GM18861 (cell line): ENCODE measurements at regions not wholly inside any gene's neighbourhood (a gene's known extent, or its start where the extent isn't known, plus 50 kb on each side); places are given as distances from the start of the nearest gene placed in this dataset.
"Not testable (repeated sequence)": the region's sequence is repeated elsewhere in the genome, so short reads cannot be mapped to it uniquely, and the experiment has no call there.

ENCODE experiments used
- ATAC-seq: cut with Tn5 transposase; IDR thresholded peaks from one replicate; pipeline ENCODE4 v1.9.1; 2021; ENCODE audit not compliant: unreplicated experiment

DNA sequence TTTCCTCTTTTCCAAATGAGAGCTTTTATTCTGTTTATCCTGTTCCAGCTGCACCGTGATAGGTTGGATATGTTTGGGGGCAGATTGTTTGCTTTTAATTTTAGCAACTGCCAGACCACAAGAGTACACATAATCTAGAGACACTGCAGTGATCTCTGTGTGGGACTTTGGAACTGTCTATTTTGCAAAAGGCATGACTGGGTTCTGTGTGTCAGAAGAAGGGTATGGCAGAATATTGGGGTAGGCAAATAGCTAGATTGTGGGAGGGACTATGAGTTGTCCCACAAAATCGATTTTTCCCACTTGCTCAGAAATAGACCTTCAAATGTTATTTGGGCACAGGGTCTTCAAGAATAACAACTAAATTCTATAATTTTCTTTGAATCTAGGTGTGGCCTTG, 275.9 kb upstream of the KITLG start:
- ATAC-seq, result no peak

DNA sequence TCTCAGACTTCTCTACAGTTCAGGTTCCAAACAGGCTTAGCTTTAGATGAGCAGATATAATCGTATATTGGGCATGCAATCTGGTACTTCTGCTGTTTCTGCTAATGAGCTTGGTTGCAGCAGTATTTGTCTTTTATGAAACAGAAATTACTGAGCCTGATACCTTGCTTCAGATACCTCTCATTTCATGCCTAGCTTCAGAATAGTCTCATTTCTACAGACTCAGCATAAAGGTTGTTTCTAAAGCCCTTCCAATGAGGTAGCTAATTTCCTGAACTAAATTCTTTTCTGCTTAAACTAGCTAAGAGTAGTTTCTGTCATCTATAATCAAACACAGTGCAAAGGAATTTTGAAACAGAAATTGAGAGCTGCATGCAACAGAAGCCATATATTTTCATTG, 275.0 kb upstream of the KITLG start:
- no peak for ATAC-seq

DNA sequence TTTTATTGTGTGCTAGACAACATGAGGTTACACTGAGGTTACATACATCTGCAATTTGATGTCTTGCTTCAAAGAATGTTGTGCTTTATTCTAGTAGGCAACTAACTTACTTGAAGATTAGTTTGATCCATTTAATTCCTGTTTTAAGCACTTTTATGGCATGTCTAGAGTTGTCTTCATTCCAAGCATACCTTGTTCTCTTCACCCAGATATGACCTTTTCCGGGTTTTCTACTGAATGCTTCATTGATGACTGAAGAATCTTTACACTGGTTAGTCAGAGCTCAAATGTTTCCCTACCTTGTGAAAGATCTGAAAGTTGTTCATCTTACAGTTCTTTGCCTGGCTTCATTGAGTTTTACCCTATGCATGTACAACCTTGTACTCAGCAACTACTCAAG, 274.0 kb upstream of the KITLG start:
- no peak for ATAC-seq

DNA sequence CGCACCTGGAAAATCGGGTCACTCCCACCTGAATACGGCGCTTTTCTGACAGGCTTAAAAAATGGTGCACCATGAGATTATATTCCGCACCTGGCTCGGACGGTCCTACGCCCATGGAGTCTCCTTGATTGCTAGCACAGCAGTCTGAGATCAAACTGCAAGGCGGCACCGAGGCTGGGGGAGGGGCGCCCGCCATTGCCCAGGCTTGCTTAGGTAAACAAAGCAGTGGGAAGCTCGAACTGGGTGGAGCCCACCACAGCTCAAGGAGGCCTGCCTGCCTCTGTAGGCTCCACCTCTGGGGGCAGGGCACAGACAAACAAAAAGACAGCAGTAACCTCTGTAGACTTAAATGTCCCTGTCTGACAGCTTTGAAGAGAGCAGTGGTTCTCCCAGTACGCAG, 267.0 kb upstream of the KITLG start:
- ATAC-seq, result not testable (repeated sequence)

DNA sequence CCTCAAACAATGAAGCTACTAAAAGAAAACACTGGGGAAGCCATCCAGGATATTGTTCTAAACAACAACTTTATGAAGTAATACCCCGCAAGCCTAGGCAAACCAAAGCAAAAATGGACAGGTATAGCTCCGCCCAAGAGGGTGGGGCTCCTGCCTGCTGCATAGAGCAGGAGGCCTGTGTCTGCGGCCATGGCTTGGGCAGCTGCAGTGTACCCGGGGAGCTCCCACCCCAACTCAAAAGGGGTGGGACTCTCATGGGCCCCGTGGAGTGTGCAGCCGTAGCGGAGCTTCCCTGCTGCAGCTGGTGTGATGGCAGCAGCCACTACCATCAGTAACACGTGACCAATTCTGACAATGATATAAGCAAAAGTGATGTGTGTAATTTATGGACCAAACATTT, 264.2 kb upstream of the KITLG start:
- ATAC-seq, result no peak

DNA sequence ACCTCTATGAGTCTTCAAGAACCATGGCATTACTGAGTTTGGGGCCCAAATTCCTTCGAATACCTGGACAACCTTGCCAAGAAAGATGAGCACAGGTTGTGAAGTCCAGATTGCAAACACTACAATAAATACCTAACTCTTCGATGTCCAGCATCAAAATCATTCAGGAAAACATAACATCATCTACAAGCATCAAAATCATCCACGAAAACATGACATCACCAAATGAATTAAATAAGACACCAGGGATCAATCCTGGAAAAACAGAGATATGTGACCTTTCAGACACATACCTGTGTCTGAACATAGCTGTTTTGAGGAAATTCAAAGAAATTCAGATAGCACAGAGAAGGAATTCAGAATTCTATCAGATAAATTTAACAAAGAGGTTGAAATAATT, 262.0 kb upstream of the KITLG start:
- no peak for ATAC-seq

DNA sequence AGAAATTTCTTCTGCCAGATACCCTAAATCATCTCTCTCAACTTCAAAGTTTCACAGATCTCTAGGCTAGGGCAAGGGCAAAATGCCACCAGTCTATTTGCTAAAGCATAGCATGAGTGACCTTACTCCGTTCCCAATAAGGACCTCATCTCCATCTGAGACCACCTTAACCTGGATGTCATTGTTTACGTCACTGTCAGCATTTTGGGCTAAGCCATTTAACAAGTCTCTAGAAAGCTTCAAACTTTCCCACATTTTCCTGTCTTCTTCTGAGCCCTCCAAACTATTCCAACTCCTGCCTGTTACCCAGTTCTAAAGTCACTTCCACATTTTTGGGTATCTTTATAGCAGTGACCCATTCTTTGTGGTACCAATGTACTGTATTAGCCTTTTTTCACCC, 259.2 kb upstream of the KITLG start:
- ATAC-seq, result no peak

DNA sequence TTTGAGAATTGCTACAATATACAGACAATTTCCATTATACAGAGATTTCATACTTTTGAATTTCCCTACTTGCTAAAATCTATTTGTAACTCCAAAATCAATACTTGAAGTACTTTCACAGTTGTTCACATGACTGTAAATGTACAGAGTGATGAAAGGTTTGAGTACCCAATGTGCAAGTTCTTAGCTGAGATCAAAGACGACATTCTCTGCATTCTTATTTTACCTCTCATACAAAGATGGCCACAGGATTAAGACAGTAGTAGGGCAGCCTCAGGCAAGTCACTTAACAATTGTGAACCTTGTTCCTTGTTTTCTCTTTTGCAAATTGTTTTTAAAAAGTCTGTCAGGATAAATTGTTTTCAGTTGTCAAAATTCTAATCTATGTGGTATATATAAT, 255.9 kb upstream of the KITLG start:
- no peak for ATAC-seq

DNA sequence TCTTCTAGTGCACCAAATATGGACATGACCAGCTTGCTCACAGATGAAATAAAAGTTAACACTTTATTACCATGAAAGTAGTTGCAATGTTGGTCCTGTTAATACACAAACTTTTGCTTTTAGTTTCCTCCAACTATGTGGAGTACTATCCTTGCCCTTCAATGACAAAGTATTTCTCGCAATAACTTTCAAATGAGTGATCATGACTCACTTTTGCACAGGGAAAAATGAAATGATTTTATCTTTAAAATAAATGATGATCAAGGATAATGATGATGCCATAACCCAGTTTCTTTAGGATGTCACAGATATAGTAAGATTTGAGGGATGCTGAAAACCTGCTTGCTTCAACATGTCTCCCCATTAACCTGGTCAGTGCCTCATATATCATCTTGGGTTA, 254.0 kb upstream of the KITLG start:
- no peak for ATAC-seq

DNA sequence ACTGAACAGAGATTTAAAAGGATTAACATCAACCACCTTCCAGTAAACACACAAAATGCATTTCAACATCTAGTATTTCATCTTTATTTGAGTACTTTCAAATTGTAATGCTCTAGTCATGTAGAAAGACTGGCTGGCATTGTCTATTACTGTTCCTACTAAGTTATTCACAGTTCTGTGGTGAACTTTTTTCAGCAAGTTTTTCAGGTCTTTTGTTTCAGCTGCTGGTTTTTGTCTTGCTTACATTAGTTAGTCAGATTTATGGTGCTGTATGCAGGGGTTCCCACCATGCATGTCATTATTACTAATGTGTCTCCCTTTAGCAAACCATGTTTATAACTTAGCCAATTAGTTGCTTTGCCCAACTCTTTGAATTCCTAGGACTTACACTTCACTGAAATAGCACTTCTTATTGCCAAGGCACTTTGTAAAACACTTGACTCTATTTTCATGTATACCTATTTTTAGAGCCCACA, 253.4 kb upstream of the KITLG start:
- no peak for ATAC-seq

DNA sequence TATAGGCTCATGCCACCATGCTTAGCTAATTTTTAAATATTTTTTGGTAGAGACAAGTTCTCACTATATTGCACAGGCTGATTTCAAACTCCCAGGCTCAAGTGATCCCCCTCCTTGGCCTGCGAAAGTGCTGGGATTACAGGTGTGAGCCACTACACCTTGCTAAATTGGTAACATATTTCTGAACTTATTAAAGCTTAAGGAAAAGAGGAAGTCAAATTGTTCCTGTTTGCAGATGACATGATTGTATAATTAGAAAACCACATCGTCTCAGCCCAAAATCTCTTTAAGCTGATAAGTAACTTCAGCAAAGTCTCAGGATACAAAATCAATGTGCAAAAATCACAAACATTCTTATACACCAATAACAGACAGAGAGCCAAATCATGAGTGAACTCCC, 248.3 kb upstream of the KITLG start:
- not testable (repeated sequence) for ATAC-seq

DNA sequence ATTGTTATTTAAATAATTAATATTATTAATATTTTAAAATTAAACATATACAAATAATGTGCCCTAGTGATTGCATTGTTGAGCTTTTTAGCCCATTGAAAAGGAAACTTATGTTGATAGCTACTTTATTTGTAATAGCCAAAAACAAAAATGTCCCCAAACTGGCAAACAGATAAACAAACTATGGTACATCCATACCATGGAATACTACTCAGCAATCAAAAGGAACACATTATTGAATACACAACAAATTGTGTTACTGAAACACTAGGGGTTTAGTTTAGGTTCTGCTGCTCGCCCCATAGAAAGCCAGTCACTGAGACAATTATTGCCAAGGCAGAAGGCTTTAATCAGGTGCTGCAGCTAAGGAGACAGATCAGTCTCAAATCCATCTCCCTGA, 239.7 kb upstream of the KITLG start:
- ATAC-seq, result no peak

DNA sequence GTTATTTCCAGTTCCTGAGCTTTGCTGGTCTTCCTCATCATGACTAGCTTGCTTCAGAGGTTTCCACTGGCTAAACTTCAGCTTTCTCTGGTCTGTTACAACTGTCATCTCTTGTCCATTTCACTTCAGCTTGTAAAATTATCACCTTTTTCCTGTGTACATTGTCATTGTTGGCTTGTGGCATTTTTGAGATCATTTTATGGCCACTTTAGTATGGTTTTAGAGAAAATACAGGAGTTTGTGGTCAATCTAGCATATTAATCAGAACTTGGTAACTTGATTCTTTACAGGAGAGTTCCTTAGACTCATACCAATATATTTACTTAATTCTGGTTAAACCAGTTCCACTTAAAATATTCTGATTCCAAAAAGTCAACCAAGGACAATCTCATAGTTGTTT, 235.9 kb upstream of the KITLG start:
- ATAC-seq, result no peak

DNA sequence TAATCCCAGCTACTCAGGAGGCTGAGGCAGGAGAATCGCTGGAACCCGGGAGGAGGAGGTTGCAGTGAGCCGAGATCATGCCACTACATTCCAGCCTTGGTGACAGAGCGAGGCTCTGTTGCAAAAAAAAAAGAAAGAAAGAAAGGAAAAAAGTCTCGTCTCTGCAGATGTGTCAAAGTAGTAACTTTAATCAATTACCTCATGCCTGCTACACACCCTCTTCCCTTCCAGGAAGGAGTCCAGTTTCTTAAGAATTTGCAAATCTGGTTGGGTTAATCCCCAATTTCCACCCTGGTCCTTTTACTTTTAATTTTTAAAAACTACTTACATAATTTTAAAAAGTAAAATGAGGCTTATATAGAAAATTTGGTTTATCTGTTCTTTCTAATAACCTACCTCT, 234.5 kb upstream of the KITLG start:
- no peak for ATAC-seq

DNA sequence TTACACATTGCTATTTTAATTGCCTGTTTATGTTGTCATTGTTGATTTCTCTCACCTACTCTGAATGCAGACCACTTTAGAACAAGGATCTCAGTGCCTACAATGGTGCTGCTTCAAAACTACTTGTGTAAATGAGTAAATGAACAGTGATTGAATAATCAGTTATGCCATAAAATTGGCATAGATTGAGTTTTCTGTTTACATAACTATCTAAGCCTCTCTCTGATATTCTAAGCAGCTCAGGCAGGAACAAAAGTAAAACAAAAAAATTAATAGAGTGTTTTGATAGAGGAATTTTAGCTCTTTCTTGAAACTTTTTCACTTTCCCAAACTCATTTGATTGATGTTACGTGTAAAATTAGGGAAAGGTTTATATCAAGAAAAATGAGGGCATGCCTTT, 232.3 kb upstream of the KITLG start:
- ATAC-seq, result no peak

DNA sequence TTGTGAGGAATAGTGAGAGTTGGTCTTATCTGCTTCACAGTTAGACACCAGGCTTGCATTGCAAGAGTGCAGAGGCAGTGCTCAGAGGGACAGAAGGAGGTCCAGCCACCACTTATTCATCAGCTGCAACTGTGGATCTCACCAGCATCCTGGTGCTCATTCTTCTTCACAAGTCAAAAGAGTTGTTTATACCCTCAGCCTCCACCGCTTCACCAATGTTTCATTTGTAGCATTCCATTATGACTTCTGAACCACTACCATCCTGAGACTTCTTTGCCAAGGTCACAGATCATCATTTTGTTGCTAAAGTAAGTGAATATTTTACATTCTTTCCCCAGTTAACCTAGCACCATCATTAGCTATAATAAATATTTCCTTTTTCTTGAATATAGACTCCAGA, 230.5 kb upstream of the KITLG start:
- ATAC-seq, result no peak

DNA sequence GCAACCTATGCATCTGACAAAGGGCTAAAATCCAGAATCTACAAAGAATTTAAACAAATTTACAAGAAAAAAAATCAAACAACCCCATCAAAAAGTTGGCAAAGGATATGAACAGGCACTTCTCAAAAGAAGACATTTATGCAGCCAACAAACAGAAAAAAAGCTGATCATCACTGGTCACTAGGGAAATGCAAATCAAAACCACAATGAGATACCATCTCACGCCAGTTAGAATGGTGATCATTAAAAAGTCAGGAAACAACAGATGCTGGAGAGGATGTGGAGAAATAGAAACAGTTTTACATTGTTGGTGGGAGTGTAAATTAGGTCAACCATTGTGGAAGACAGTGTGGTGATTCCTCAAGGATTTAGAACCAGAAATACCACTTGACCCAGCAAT, 229.6 kb upstream of the KITLG start:
- not testable (repeated sequence) for ATAC-seq

DNA sequence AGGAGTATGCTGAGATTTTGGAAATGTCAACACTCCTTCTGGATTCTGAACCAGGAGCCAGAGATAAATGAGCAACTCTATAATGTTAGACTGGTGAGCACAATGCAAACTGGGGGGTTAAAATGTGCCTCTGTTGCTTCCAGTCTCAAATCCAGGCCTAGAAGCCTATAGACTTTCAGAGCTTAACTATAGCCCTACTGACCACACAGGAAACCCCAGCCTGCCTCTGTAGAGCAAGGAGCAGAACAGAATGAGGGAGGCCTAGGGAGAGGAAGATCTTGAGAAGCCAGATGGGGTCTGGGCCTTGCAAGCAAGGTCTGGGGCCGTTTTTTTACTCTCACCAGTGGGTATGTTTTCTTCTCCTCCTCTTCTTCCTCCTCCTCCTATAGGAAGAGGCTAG, 225.4 kb upstream of the KITLG start:
- ATAC-seq, result no peak

DNA sequence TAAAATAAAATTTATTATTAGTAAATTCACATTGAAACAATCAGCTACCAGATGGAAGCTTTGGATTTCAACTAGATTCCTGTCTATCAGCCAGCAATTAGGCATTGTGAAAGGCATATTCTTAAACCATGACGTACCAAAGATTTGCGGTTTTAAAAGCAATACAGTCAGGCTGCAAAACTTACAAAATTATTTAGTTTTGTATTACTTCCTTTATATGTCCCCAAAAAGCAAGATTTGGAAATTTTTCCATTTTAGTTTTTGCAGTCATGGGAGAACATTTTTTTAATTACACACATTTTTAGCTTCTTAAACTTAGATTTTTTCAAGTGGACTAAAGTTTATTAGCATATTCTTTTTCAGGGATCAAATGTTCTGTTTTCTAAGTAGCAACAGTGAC, 225.0 kb upstream of the KITLG start:
- ATAC-seq, result no peak

DNA sequence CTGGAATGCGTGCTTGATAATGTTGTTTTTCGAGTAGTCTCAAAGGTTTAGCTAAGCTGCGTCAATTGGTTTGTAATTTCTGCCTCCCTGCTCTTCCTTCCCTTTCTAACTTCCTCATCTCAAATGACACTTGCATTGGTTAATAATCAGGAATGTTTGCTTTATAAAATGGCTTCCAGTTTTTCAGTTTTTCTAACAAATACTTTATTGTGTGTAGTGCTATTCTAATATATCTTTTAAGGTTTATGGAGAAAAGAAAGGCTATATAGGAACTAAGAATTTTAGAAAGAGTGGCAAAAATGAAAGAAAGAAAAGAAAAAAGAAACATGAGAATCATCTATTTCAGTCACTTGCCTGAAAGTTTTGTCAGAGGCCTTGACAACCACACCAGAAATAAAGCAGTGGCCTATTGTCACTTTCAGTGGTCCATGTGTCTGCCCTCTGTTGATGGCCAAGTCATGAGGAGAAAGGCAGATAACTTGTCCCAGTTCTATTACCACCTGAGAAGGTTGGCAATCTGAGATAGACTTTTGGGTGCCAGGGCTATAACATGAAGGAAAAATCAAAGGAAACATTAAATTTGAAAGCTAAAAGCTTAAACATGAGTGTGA, 221.9 kb upstream of the KITLG start:
- ATAC-seq, result no peak

DNA sequence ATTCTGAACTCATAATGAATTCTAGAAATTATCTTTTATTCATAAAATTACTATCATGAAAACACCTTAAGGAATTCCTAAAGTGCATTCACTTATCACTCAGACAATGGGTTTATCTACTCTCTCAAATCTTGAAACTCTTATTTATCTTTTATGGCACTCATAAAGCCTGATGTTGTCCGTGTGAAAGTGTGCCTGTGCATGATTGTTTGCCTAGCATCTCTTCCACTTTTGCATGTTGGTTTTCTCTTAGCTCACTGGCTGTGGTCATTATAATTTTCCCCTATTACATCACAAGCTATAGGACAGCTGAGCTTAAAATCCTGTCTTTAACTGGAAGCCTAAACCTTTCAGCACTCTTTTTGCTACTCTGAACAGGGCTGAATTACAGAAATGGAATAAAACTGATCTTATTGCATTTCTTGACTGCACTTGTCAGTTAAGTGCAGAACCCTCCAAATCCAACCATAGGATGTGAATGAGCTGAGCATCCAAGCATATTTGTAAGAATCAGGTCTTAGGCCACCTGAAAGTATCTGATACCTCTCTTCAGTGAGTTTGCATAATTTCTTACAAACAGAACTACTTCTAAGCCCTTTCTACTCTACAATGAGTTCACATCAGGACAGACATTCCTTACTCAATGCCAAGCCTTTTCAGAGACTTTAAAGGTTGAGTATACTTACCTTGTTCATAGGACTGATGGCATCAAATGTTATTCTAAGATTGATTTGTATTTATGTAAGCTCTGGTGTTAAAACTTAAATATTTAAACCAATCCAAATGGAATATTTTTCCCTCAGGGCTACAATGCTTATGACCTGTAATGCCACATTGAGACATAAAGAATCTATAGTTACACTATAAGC, 221.2 kb upstream of the KITLG start:
- no peak for ATAC-seq

DNA sequence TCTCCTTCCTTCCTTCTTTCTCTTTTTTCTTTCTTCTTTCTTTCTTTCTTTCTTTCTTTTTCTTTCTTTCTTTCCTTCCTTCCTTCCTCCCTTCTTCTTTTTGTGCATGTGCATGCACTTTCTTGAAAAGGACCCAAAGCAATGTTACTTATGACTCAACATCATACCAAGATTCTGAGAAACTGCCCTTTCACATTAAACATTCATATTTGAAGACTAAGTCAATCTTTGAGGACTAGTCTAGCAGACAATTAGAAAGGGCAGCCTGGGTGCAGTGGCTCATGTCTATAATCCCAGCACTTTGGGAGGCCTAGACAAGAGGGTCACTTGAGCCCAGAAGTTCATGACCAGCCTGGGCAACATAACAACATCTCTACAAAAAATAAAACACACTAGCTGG, 212.8 kb upstream of the KITLG start:
- no peak for ATAC-seq

DNA sequence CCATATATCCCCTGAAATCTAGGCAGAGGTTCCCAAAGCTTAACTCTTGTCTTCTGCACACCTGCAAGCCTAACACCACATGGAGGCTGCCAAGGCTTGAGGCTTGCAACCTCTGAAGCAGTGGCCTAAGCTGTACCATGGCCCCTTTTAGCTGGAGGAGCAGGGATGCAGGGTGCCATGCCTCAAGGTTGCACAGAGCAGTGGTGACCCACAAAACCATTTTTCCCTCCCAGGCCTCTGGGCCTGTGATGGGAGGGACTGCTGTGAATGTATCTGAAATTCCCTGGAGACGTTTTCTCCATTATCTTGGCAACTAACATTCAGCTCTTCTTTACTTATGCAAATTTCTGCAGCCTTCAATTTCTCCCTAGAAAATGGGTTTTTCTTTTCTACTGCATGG, 210.0 kb upstream of the KITLG start:
- ATAC-seq, result no peak
